ENCODE measurements at regions not wholly inside any gene's neighbourhood (a gene's known extent, or its start where the extent isn't known, plus 50 kb on each side); places are given as distances from the start of the nearest gene placed in this dataset.

DNA sequence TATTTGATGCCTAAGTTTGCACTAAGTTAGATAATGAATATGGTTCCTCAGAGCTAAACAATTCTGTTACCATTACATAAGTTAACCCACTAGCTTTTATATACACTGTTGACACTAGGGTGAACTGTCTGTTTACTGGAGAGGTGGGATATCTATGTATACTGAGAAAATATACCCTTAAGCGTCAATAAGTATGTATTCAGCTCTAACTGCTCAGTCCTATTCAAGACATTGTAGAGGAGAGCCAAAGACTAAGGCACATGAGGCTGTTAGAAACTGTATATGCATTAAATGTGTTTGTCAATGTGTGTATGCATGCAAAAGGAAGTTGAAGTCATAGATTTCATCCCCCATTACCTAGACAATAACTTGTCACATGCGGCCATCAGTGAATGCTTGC, 710.0 kb downstream of the TDRD15 start:
- TF ChIP-seq TAF1 (IDR thresholded peaks at IDR 0.05; ENCODE audit: low read depth, low read length) (no peak), POLR2AphosphoS5 (IDR thresholded peaks at IDR 0.05; ENCODE audit: low read depth, low read length) (no peak), SPI1 (IDR thresholded peaks at IDR 0.05; ENCODE audit: low read depth, low read length) (no peak)
